WTC11 (cell line): ENCODE measurements at regions not wholly inside any gene's neighbourhood (a gene's known extent, or its start where the extent isn't known, plus 50 kb on each side); places are given as distances from the start of the nearest gene placed in this dataset.

Experiments
- CREM ChIP-seq: sonication (generic); formaldehyde crosslinking; IDR thresholded peaks from 2 replicates; pipeline ENCODE4 v1.8.1; 2022; ENCODE audit warnings: mild to moderate bottlenecking, missing genetic modification reagents, moderate library complexity
- CTCF ChIP-seq: fragments of 200-600 bp; IDR thresholded peaks from 2 replicates; pipeline ENCODE4 v1.8.0; 2022; ENCODE audit warnings: antibody characterized with exemption
- E2F1 ChIP-seq: sonication (generic); formaldehyde crosslinking; IDR thresholded peaks from 2 replicates; pipeline ENCODE4 v1.8.0; 2022; ENCODE audit warnings: mild to moderate bottlenecking, missing genetic modification reagents
- FOXJ3 ChIP-seq: sonication (generic); formaldehyde crosslinking; IDR thresholded peaks from 2 replicates; pipeline ENCODE4 v1.9.0; 2021; ENCODE audit warnings: missing genetic modification reagents, mild to moderate bottlenecking, borderline replicate concordance
- FOXK1 ChIP-seq: sonication (generic); formaldehyde crosslinking; IDR thresholded peaks from 2 replicates; pipeline ENCODE4 v1.8.0; 2022; ENCODE audit warnings: mild to moderate bottlenecking, moderate library complexity, missing genetic modification reagents
- IRF1 ChIP-seq: sonication (generic); formaldehyde crosslinking; IDR thresholded peaks from 2 replicates; pipeline ENCODE4 v1.8.0; 2023; ENCODE audit warnings: missing genetic modification reagents
- JUN ChIP-seq: sonication (generic); formaldehyde crosslinking; IDR thresholded peaks from 2 replicates; pipeline ENCODE4 v1.8.0; 2023; ENCODE audit warnings: mild to moderate bottlenecking, missing genetic modification reagents
- MLX ChIP-seq: sonication (generic); formaldehyde crosslinking; IDR thresholded peaks from 2 replicates; pipeline ENCODE4 v1.8.1; 2023; ENCODE audit warnings: mild to moderate bottlenecking, missing genetic modification reagents, moderate library complexity
- PRRX2 ChIP-seq: fragments of 250-450 bp; sonication (Bioruptor Pico); IDR thresholded peaks from 2 replicates; pipeline ENCODE4 v1.8.0; 2021; ENCODE audit warnings: mild to moderate bottlenecking
- USF2 ChIP-seq: sonication (generic); formaldehyde crosslinking; IDR thresholded peaks from 2 replicates; pipeline ENCODE4 v1.8.1; 2023; ENCODE audit warnings: mild to moderate bottlenecking, missing genetic modification reagents, moderate library complexity
- ZNF219 ChIP-seq: sonication (generic); formaldehyde crosslinking; IDR thresholded peaks from 2 replicates; pipeline ENCODE4 v1.8.0; 2023; ENCODE audit warnings: missing genetic modification reagents, mild to moderate bottlenecking, borderline replicate concordance
- ZNF232 ChIP-seq: sonication (generic); formaldehyde crosslinking; IDR thresholded peaks from 2 replicates; pipeline ENCODE4 v1.8.0; 2022; ENCODE audit warnings: mild to moderate bottlenecking, missing genetic modification reagents
- ZNF512 ChIP-seq: sonication (generic); formaldehyde crosslinking; IDR thresholded peaks from 2 replicates; pipeline ENCODE4 v1.8.1; 2022; ENCODE audit warnings: missing genetic modification reagents, borderline replicate concordance

- no peak for TF ChIP-seq E2F1 (CRISPR knock-in tag)
- TF ChIP-seq CTCF: no peak
- TF ChIP-seq PRRX2 (CRISPR knock-in tag): no peak
- TF ChIP-seq ZNF232 (CRISPR knock-in tag): no peak
- TF ChIP-seq USF2 (CRISPR knock-in tag): no peak
- no peak for TF ChIP-seq IRF1 (CRISPR knock-in tag)
- no peak for TF ChIP-seq FOXK1
- TF ChIP-seq JUN (CRISPR knock-in tag): no peak
- no peak for TF ChIP-seq ZNF219
- TF ChIP-seq ZNF512: no peak
- no peak for TF ChIP-seq CREM (CRISPR knock-in tag)
- TF ChIP-seq MLX (CRISPR knock-in tag): no peak
- no peak for TF ChIP-seq FOXJ3 (CRISPR knock-in tag)
These were observed 146.3 kb upstream of the FOXF1 start for GRCh38 chr16:86363836-86364618.
